ENCODE measurements at regions not wholly inside any gene's neighbourhood (a gene's known extent, or its start where the extent isn't known, plus 50 kb on each side); places are given as distances from the start of the nearest gene placed in this dataset.

- TF ChIP-seq POLR2AphosphoS5 (IDR thresholded peaks at IDR 0.05; ENCODE audit: low read depth, low read length) (no peak), REST (IDR thresholded peaks at IDR 0.05; ENCODE audit: insufficient read depth in 1 of 2, low read depth in 2 of 2, low read length in 1 of 2) (no peak), TCF7L2 (IDR thresholded peaks at IDR 0.05; ENCODE audit: low read depth, low read length) (no peak), SIN3A (IDR thresholded peaks at IDR 0.05; ENCODE audit: borderline replicate concordance, insufficient read depth, low read depth, low read length) (no peak)
- TF ChIP-seq, protein P1, sequence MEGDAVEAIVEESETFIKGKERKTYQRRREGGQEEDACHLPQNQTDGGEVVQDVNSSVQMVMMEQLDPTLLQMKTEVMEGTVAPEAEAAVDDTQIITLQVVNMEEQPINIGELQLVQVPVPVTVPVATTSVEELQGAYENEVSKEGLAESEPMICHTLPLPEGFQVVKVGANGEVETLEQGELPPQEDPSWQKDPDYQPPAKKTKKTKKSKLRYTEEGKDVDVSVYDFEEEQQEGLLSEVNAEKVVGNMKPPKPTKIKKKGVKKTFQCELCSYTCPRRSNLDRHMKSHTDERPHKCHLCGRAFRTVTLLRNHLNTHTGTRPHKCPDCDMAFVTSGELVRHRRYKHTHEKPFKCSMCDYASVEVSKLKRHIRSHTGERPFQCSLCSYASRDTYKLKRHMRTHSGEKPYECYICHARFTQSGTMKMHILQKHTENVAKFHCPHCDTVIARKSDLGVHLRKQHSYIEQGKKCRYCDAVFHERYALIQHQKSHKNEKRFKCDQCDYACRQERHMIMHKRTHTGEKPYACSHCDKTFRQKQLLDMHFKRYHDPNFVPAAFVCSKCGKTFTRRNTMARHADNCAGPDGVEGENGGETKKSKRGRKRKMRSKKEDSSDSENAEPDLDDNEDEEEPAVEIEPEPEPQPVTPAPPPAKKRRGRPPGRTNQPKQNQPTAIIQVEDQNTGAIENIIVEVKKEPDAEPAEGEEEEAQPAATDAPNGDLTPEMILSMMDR (IDR thresholded peaks at IDR 0.05) = no peak
- intact Hi-C loops (cut with micrococcal nuclease; ENCODE audit: unreplicated experiment) = no loop called here
- Histone ChIP-seq H3K27ac (ENCODE audit: low read length) (no peak overlapping the region), H3K4me3 (ENCODE audit: low read depth in 2 of 2, low read length in 2 of 2) (no peak overlapping the region), H3K4me1 (ENCODE audit: control insufficient read depth, insufficient read depth, low read length) (no peaks in the 10 kb centered on the region), H3K36me3 (ENCODE audit: control insufficient read depth, insufficient read depth, low read length) (no peaks in the 10 kb centered on the region), H3K9me3 (ENCODE audit: control insufficient read depth, insufficient read depth, low read depth, low read length) (no peaks in the 10 kb centered on the region), H3K27me3 (ENCODE audit: control insufficient read depth, insufficient read depth, low read length) (no peaks in the 10 kb centered on the region)
- ATAC-seq (no peak), DNase-seq (ENCODE audit: low read depth, low spot score) (no peak)
- BruUV-seq (replicated peaks) = no TSS peak
- ChIA-PET CTCF (no interaction called here), POLR2A (no interaction called here)
- in situ Hi-C loops (cut with HindIII; ENCODE audit: low pct_unique_long_range_greater_than_20kb, low sequenced_read_pairs) = no loop called here
These were observed 1096.8 kb upstream of the ACVR2A start for GRCh38 chr2:146748046-146748445.

GRCh38 chr2:146741260-146741659 lies 1103.6 kb upstream of the ACVR2A start:
- ATAC-seq (no peak), DNase-seq (ENCODE audit: low read depth, low spot score) (no peak)
- Histone ChIP-seq H3K9me3 (ENCODE audit: control insufficient read depth, insufficient read depth, low read depth, low read length) (no peaks in the 10 kb centered on the region), H3K36me3 (ENCODE audit: control insufficient read depth, insufficient read depth, low read length) (no peaks in the 10 kb centered on the region), H3K27ac (ENCODE audit: low read length) (no peak overlapping the region), H3K4me3 (ENCODE audit: low read depth in 2 of 2, low read length in 2 of 2) (no peak overlapping the region), H3K4me1 (ENCODE audit: control insufficient read depth, insufficient read depth, low read length) (no peaks in the 10 kb centered on the region), H3K27me3 (ENCODE audit: control insufficient read depth, insufficient read depth, low read length) (no peaks in the 10 kb centered on the region)
- no TSS peak for BruUV-seq (replicated peaks)
- ChIA-PET POLR2A (no interaction called here), CTCF (no interaction called here)
- in situ Hi-C loops (cut with HindIII; ENCODE audit: low pct_unique_long_range_greater_than_20kb, low sequenced_read_pairs) (no loop called here), intact Hi-C loops (cut with micrococcal nuclease; ENCODE audit: unreplicated experiment) (no loop called here)
- TF ChIP-seq SIN3A (IDR thresholded peaks at IDR 0.05; ENCODE audit: borderline replicate concordance, insufficient read depth, low read depth, low read length) (no peak), TCF7L2 (IDR thresholded peaks at IDR 0.05; ENCODE audit: low read depth, low read length) (no peak), REST (IDR thresholded peaks at IDR 0.05; ENCODE audit: insufficient read depth in 1 of 2, low read depth in 2 of 2, low read length in 1 of 2) (no peak), POLR2AphosphoS5 (IDR thresholded peaks at IDR 0.05; ENCODE audit: low read depth, low read length) (no peak)
- TF ChIP-seq, protein P1 (IDR thresholded peaks at IDR 0.05) = no peak
